IPS-NIHi7 (cell line): ENCODE measurements at regions not wholly inside any gene's neighbourhood (a gene's known extent, or its start where the extent isn't known, plus 50 kb on each side); places are given as distances from the start of the nearest gene placed in this dataset.

Experiments used
- DNase-seq: peaks from one replicate; pipeline ENCODE4 v3.0.0; 2012; ENCODE audit warnings: mixed read lengths; ENCODE audit errors: extremely low spot score

- no peak for DNase-seq
Observed at GRCh38 chr7:25360451-25360850, 132.2 kb upstream of the NPVF start.

GRCh38 chr7:25361387-25361786 lies 133.1 kb upstream of the NPVF start:
- DNase-seq, result no peak

GRCh38 chr7:25361863-25362262 lies 133.6 kb upstream of the NPVF start:
- no peak for DNase-seq

- DNase-seq, result no peak
Observed at GRCh38 chr7:25368599-25369201, 140.4 kb upstream of the NPVF start.

- DNase-seq, result no peak
Observed at GRCh38 chr7:25369786-25370185, 141.5 kb upstream of the NPVF start.

- no peak for DNase-seq
Observed at GRCh38 chr7:25371972-25372371, 143.7 kb upstream of the NPVF start.

- no peak for DNase-seq
Observed at GRCh38 chr7:25375805-25376600, 147.7 kb upstream of the NPVF start.

- no peak for DNase-seq
Observed at GRCh38 chr7:25379351-25380300, 151.3 kb upstream of the NPVF start.

- no peak for DNase-seq
Observed at GRCh38 chr7:25381818-25382589, 153.7 kb upstream of the NPVF start.

- DNase-seq, result no peak
Observed at GRCh38 chr7:25382869-25383268, 154.6 kb upstream of the NPVF start.

GRCh38 chr7:25383402-25383801 lies 155.1 kb upstream of the NPVF start:
- no peak for DNase-seq

- no peak for DNase-seq
Observed at GRCh38 chr7:25384788-25385505, 156.7 kb upstream of the NPVF start.

- DNase-seq, result no peak
Observed at GRCh38 chr7:25385506-25386136, 157.3 kb upstream of the NPVF start.

GRCh38 chr7:25386311-25386744 lies 158.0 kb upstream of the NPVF start:
- DNase-seq, result no peak

GRCh38 chr7:25388681-25389080 lies 160.4 kb upstream of the NPVF start:
- DNase-seq, result no peak

GRCh38 chr7:25389489-25390106 lies 161.3 kb upstream of the NPVF start:
- DNase-seq, result peak; percentile 43

GRCh38 chr7:25391295-25391861 lies 163.1 kb upstream of the NPVF start:
- no peak for DNase-seq

- no peak for DNase-seq
Observed at GRCh38 chr7:25391961-25392587, 163.8 kb upstream of the NPVF start.
